AG09319 (cell line): ENCODE measurements at regions not wholly inside any gene's neighbourhood (a gene's known extent, or its start where the extent isn't known, plus 50 kb on each side); places are given as distances from the start of the nearest gene placed in this dataset.

ENCODE experiments used
- DNase-seq: peaks from one replicate; pipeline ENCODE4 v3.0.0-alpha.2; 2010; ENCODE audit warnings: low read depth; ENCODE audit errors: extremely low read depth
- TF ChIP-seq, protein P1 (sequence below): IDR thresholded peaks from 2 replicates; pipeline ENCODE4 v1.5.1; 2011; ENCODE audit warnings: low read depth, mild to moderate bottlenecking, inconsistent platforms, low read length, moderate library complexity

GRCh38 chr6:71056656-71057055 lies 99.8 kb upstream of the B3GAT2 start:
- TF ChIP-seq, protein P1, sequence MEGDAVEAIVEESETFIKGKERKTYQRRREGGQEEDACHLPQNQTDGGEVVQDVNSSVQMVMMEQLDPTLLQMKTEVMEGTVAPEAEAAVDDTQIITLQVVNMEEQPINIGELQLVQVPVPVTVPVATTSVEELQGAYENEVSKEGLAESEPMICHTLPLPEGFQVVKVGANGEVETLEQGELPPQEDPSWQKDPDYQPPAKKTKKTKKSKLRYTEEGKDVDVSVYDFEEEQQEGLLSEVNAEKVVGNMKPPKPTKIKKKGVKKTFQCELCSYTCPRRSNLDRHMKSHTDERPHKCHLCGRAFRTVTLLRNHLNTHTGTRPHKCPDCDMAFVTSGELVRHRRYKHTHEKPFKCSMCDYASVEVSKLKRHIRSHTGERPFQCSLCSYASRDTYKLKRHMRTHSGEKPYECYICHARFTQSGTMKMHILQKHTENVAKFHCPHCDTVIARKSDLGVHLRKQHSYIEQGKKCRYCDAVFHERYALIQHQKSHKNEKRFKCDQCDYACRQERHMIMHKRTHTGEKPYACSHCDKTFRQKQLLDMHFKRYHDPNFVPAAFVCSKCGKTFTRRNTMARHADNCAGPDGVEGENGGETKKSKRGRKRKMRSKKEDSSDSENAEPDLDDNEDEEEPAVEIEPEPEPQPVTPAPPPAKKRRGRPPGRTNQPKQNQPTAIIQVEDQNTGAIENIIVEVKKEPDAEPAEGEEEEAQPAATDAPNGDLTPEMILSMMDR = no peak
- no peak for DNase-seq

- no peak for DNase-seq
- TF ChIP-seq, protein P1 = no peak
These were observed 109.3 kb upstream of the B3GAT2 start for GRCh38 chr6:71066153-71066552.

- TF ChIP-seq, protein P1 = no peak
These were observed 111.0 kb upstream of the B3GAT2 start for GRCh38 chr6:71067816-71068215.

GRCh38 chr6:71072508-71072907 lies 115.6 kb upstream of the B3GAT2 start:
- no peak for DNase-seq
- TF ChIP-seq, protein P1 = no peak

More at GRCh38 chr6:71067816-71068215, 111.0 kb upstream of the B3GAT2 start:
- DNase-seq = no peak

- TF ChIP-seq, protein P1 = no peak
- no peak for DNase-seq
These were observed 120.8 kb upstream of the B3GAT2 start for GRCh38 chr6:71077655-71078054.

GRCh38 chr6:71079677-71080076 lies 122.8 kb upstream of the B3GAT2 start:
- DNase-seq = no peak
- TF ChIP-seq, protein P1 = no peak

DNA sequence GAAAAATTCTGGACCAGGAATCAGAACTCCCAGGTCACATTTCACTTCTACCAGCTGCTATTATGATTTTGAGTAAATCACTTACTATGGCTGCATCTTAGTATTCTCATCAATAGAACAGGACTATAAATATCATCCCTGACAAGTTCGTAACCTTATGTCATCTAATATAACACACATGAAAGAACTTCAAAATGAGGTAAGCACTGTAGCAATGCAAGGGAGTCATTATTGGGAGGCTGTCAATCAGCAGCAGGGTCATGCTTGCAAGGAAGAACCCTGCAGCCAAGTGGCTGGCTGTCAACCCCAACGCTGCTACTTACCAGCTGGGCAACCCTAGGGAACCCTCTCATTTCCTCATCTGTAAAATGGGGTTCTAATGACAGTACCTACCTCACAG lies 123.3 kb upstream of the B3GAT2 start:
- TF ChIP-seq, protein P1 = no peak
- DNase-seq = no peak

DNA sequence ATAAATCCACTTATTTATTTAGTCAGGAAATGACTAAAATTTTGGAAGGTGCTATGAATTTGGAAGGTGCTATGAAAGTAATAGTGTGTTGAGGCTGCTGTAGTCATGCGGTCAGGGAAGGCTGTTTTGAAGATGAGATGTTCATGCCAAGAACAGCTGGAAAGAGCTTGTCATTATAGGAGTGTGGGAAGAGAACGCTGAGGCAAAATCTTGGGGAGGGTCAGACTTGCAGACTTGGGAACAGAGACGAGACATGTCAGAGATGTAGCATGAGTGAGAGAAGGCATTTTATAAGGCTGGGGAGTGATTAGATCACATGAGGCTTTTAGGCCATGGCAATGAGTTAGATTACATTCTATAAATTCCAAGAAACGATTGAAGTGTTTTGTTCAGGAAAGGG lies 124.0 kb upstream of the B3GAT2 start:
- no peak for DNase-seq
- TF ChIP-seq, protein P1 = no peak
